Osteoblast (primary cell): ENCODE measurements at regions not wholly inside any gene's neighbourhood (a gene's known extent, or its start where the extent isn't known, plus 50 kb on each side); places are given as distances from the start of the nearest gene placed in this dataset.
"Not testable (repeated sequence)": the region's sequence is repeated elsewhere in the genome, so short reads cannot be mapped to it uniquely, and the experiment has no call there.

ENCODE experiments used
- DNase-seq: peaks from one replicate; pipeline ENCODE4 v3.0.0; 2011; ENCODE audit warnings: low spot score, mixed read lengths; ENCODE audit not compliant: insufficient read length; ENCODE audit errors: missing footprints
- H2AFZ ChIP-seq: 2 replicates; pipeline ENCODE4 v1.6.0; 2011; ENCODE audit warnings: mild to moderate bottlenecking, low read length
- H3K27ac ChIP-seq: 2 replicates; pipeline ENCODE4 v1.5.1; 2011; ENCODE audit warnings: mild to moderate bottlenecking, low read depth, low read length, moderate library complexity
- H3K27me3 ChIP-seq: 2 replicates; pipeline ENCODE4 v1.6.0; 2012; ENCODE audit warnings: mild to moderate bottlenecking, control low read depth, inconsistent platforms, low read length, moderate library complexity; ENCODE audit not compliant: insufficient read depth
- H3K36me3 ChIP-seq: 2 replicates; pipeline ENCODE4 v1.5.1; 2011; ENCODE audit warnings: mild to moderate bottlenecking, low read length, control low read depth, moderate library complexity; ENCODE audit not compliant: insufficient read depth
- H3K4me1 ChIP-seq: 2 replicates; pipeline ENCODE4 v1.5.1; 2011; ENCODE audit warnings: mild to moderate bottlenecking, low read length, control low read depth, moderate library complexity; ENCODE audit not compliant: insufficient read depth
- H3K4me2 ChIP-seq: 2 replicates; pipeline ENCODE4 v1.6.0; 2011; ENCODE audit warnings: mild to moderate bottlenecking, low read length; ENCODE audit not compliant: insufficient read depth
- H3K4me3 ChIP-seq: fragments of 200-600 bp; sonication (generic); 3 replicates; pipeline ENCODE4 v1.5.1; 2012; ENCODE audit warnings: mild to moderate bottlenecking, low read length, inconsistent platforms; ENCODE audit not compliant: insufficient read depth
- H3K79me2 ChIP-seq: 2 replicates; pipeline ENCODE4 v1.6.0; 2012; ENCODE audit warnings: mild to moderate bottlenecking, low read length, control low read depth, inconsistent platforms; ENCODE audit not compliant: insufficient read depth
- H3K9me3 ChIP-seq: 2 replicates; pipeline ENCODE4 v1.5.1; 2011; ENCODE audit warnings: low read depth, low read length, control low read depth
- H4K20me1 ChIP-seq: 2 replicates; pipeline ENCODE4 v1.6.0; 2012; ENCODE audit warnings: mild to moderate bottlenecking, low read length, control low read depth; ENCODE audit not compliant: insufficient read depth
- CTCF ChIP-seq: IDR thresholded peaks from 2 replicates; pipeline ENCODE4 v1.5.1; 2011; ENCODE audit warnings: mild to moderate bottlenecking, low read depth, low read length, moderate library complexity; ENCODE audit errors: extremely low read depth

DNA sequence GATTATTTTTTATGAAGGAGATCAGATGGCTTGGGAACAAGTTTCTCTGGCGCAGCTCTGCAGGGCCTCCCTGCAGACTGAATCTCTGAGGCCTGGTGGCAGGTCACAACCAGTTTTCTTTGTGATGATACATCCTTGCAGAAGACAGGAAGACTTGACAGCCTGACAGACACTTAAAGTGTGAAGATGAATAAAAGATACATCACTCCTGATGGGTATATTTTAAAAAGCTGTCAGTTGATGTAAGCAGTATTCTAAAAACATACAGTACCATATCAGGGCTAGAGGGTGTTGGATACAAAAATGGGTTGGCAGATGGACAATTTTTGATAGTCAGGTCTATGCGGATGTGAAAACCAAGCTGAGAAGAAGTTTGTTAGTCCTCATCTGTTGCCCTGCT, 239.5 kb downstream of the LHFPL1 start:
- Histone ChIP-seq H3K4me1 (no peaks in the 10 kb centered on the region), H3K4me3 (no peak overlapping the region), H2AFZ (no peak overlapping the region), H3K79me2 (no peaks in the 10 kb centered on the region), H3K27me3 (peaks cover 7% of the 10 kb centered on the region), H3K9me3 (no peaks in the 10 kb centered on the region), H3K36me3 (no peaks in the 10 kb centered on the region), H3K27ac (no peak overlapping the region), H3K4me2 (no peak overlapping the region), H4K20me1 (no peaks in the 10 kb centered on the region)
- no peak for DNase-seq
- no peak for TF ChIP-seq CTCF

DNA sequence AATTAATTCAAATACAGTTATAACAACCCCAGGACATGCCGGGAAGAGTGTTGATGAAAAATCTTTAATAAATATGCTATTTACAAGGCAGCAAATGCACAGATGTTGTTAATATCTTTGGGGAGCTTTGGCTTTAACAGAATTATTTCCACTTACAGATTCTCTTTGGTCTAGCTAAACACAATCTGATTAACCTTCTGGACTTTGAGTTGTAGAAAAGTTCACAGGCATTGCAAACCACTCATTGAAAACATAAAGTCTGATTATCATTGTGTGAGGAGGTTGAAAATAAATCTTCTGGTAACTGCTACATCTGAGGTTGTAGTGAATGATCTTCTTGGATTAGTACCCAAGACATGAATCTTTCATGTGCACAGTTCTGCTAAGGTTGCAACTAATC, 255.6 kb downstream of the LHFPL1 start:
- Histone ChIP-seq H3K4me3 (no peak overlapping the region), H4K20me1 (no peaks in the 10 kb centered on the region), H3K79me2 (no peaks in the 10 kb centered on the region), H3K36me3 (no peaks in the 10 kb centered on the region), H3K27me3 (peaks cover 7% of the 10 kb centered on the region), H3K9me3 (no peaks in the 10 kb centered on the region), H3K4me1 (no peaks in the 10 kb centered on the region), H3K4me2 (no peak overlapping the region), H2AFZ (no peak overlapping the region), H3K27ac (no peak overlapping the region)
- TF ChIP-seq CTCF: no peak
- no peak for DNase-seq

GRCh38 chrX:112391313-112391712, 288.4 kb downstream of the LHFPL1 start:
- Histone ChIP-seq H2AFZ (no peak overlapping the region), H3K27ac (no peak overlapping the region), H3K36me3 (no peaks in the 10 kb centered on the region), H3K79me2 (no peaks in the 10 kb centered on the region), H3K27me3 (peaks cover 10% of the 10 kb centered on the region), H3K9me3 (no peaks in the 10 kb centered on the region), H3K4me1 (no peaks in the 10 kb centered on the region), H3K4me2 (no peak overlapping the region), H4K20me1 (no peaks in the 10 kb centered on the region), H3K4me3 (no peak overlapping the region)
- no peak for TF ChIP-seq CTCF
- no peak for DNase-seq

DNA sequence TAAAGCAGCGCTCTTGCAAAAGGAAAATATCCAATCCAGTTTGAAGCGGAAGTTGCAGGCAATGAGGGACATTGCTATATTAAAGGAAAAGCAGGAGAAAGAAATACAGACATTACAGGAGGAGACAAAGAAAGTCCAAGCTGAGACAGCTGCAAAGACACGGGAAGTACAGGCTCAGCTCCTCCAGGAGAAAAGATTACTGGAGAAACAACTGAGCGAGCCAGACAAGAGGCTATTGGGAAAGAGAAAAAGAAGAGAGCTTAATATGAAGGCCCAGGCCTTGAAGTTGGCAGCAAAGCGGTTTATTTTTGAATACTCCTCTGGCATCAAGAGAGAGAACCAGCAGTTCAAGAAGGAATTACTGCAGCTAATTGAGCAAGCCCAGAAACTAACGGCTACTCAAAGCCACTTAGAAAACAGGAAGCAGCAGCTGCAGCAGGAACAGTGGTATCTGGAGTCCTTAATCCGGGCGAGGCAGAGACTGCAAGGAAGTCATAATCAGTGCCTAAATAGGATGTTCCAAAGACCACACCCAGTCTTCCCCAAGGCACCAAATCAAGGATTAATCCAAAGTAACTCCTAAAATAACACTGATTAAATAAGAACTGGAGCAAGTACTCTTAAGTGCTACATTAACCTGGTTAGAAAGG, 298.0 kb downstream of the LHFPL1 start:
- not testable (repeated sequence) for H3K4me3 ChIP-seq, H3K4me2 ChIP-seq, H3K4me1 ChIP-seq, H3K27ac ChIP-seq, H2AFZ ChIP-seq, H3K36me3 ChIP-seq, H4K20me1 ChIP-seq, H3K27me3 ChIP-seq, H3K79me2 ChIP-seq, DNase-seq, H3K9me3 ChIP-seq
